Caki2 (cell line): ENCODE measurements at regions not wholly inside any gene's neighbourhood (a gene's known extent, or its start where the extent isn't known, plus 50 kb on each side); places are given as distances from the start of the nearest gene placed in this dataset.
"Not testable (repeated sequence)": the region's sequence is repeated elsewhere in the genome, so short reads cannot be mapped to it uniquely, and the experiment has no call there.

ENCODE experiments used
- DNase-seq: peaks from one replicate; pipeline ENCODE4 v3.0.0-alpha.2; 2015; ENCODE audit warnings: low read depth
- in situ Hi-C: cut with HindIII; loops from 2 replicates; pipeline ENCODE4 v1.10.0; 2016; ENCODE audit warnings: low sequenced_read_pairs, low pct_unique_long_range_greater_than_20kb, mixed read lengths

- in situ Hi-C loops, DNase-seq: not testable (repeated sequence)
Observed at GRCh38 chr16:32084656-32085401, 168.3 kb upstream of the TP53TG3D start.

GRCh38 chr16:32085438-32086141 is 167.5 kb upstream of the TP53TG3D start:
- in situ Hi-C loops: not testable (repeated sequence)

GRCh38 chr16:32115562-32115961 is 137.5 kb upstream of the TP53TG3D start:
- DNase-seq, in situ Hi-C loops: not testable (repeated sequence)

More at GRCh38 chr16:32085438-32086141, 167.5 kb upstream of the TP53TG3D start:
- DNase-seq: not testable (repeated sequence)

- DNase-seq: no peak
- in situ Hi-C loops: no loop called here
Observed at GRCh38 chr16:32116080-32116479, 137.0 kb upstream of the TP53TG3D start.

GRCh38 chr16:32116533-32116932 is 136.6 kb upstream of the TP53TG3D start:
- in situ Hi-C loops, DNase-seq: not testable (repeated sequence)

DNA sequence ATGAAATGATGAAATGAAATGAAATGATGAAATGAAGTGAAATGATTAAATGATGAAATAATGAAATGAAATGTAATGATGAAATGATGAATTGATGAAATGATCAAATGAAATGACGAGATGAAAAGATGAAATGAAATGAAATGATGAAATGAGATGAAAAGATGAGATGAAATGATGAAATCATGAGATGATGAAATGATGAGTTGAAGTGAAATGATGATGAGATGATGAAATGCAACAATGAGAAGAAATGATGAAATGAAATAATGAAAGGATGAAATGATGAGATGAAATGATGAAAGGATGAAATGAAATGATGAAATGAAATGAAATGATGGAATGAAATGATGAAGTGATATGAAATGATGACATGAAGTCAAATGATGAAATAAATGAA is 132.7 kb upstream of the TP53TG3D start:
- in situ Hi-C loops: not testable (repeated sequence)
- DNase-seq: peak; percentile 0

DNA sequence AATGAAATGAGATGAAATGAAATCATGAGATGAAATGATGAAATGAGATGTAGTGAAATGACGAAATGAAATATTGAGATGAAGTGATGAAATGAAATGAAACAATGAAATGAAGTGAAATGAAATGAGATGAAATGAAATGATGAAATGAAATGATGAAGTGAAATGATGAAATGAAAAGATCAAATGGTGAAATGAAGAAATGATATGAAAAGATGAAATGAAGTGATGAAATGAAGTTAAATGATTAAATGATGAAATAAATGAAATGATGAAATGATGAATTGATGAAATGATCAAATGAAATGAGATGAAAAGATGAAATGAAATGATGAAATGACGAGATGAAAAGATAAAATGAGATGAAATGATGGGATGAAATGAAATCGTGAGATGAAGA is 132.3 kb upstream of the TP53TG3D start:
- in situ Hi-C loops, DNase-seq: not testable (repeated sequence)

DNA sequence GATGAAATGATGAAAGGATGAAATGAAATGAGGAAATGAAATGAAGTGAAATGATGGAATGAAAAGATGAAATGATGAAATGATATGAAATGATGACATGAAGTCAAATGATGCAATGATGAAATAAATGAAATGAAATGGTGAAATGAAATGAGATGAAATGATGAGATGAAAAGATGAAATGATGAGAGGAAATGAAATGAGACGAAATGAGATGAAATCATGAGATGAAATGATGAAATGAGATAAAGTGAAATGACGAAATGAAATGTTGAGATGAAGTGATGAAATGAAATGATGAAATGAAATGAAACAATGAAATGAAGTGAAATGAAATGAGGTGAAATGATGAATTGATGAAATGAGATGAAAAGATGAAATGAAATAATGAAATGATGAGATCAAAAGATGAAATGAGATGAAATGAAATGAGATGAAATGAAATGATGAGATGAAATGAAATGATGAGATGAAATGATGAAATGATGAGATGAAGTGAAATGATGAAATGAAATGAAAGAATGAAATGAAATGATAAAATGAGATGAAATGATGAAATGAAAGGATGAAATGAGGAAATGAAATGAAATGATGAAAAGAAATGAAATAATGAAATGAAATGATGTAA is 131.7 kb upstream of the TP53TG3D start:
- in situ Hi-C loops: not testable (repeated sequence)

DNA sequence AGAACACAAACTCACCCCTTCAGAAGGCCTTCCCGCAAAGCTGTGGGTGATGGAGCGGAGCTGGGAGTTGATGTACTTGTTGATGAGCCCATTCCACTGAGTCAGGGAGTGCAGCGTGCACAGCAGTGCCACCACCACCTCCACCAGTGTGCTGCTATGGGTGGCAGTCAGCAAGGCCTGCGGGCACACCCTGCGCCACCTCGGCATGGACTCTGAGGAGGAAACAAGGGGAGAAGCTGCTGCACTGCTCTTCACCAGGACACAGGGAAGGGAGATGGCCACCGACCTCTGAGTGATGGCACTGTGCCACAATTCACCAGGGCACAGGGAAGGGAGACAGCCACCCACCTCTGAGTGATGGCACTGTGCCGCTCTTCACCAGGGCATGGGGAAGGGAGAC is 100.7 kb upstream of the TP53TG3D start:
- in situ Hi-C loops, DNase-seq: not testable (repeated sequence)

More for the DNA sequence above, 131.7 kb upstream of the TP53TG3D start:
- not testable (repeated sequence) for DNase-seq

GRCh38 chr16:32187918-32188669 is 65.0 kb upstream of the TP53TG3D start:
- in situ Hi-C loops, DNase-seq: not testable (repeated sequence)

DNA sequence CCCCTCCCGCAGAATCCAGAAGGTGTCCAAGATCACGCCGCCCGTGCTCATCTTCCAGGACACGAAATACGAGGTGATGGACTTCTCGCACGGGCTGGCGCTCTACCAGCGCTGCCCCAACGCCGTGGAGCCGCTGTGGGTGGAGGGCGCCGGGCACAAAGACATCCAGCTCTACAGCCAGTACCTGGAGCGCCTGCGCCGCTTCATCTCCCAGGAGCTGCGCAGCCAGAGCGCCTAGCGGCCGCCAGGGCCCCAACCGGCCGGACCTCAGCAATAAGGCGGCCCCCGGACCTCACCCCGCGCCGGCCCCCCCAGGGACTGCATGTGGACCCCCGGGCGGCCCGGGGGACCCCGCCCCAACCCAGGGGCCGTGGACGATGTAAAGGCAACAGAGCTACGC is 50.5 kb upstream of the TP53TG3D start:
- in situ Hi-C loops, DNase-seq: not testable (repeated sequence)
